PC-3 (cell line): ENCODE measurements at regions not wholly inside any gene's neighbourhood (a gene's known extent, or its start where the extent isn't known, plus 50 kb on each side); places are given as distances from the start of the nearest gene placed in this dataset.

Source experiments
- ATAC-seq: fragments of 200-7000 bp; cut with Tn5 transposase; 2 replicates; pipeline ENCODE4 v1.9.1; 2020; ENCODE audit warnings: mild to moderate bottlenecking, moderate library complexity
- BruUV-seq: library from RNA; stranded (reverse); fragments of 400-500 nt; replicated peaks from 2 replicates; lab custom pipeline; 2021; lab: Mats Ljungman, UMichigan
- CTCF ChIA-PET: fragments of 300-600 bp; sonication (Branson Sonifier 250); formaldehyde crosslinking; loops from one replicate; lab custom pipeline; 2022; ENCODE audit warnings: antibody characterized with exemption; lab: Charles Lee
- POLR2A ChIA-PET: fragments of 300-600 bp; sonication (Branson Sonifier 250); formaldehyde crosslinking; loops from one replicate; lab custom pipeline; 2022; ENCODE audit warnings: antibody characterized with exemption; ENCODE audit not compliant: unreplicated experiment; lab: Charles Lee
- DNase-seq: peaks from one replicate; pipeline ENCODE4 v3.0.0-alpha.2; 2015
- H2AFZ ChIP-seq: fragments of 300-600 bp; sonication (generic); 2 replicates; pipeline ENCODE4 v1.6.0; 2016; ENCODE audit warnings: antibody characterized with exemption, low read length
- H3F3A ChIP-seq: fragments of 300-600 bp; sonication (generic); one replicate; pipeline ENCODE4 v1.6.0; 2017; ENCODE audit warnings: antibody characterized with exemption, low read length, control low read depth, mild to moderate bottlenecking; ENCODE audit not compliant: unreplicated experiment
- H3K27ac ChIP-seq: fragments of 300-600 bp; sonication (generic); 2 replicates; pipeline ENCODE4 v1.5.1; 2016; ENCODE audit warnings: mild to moderate bottlenecking, low read length
- H3K27me3 ChIP-seq: fragments of 300-600 bp; sonication (generic); 2 replicates; pipeline ENCODE4 v1.6.1; 2016; ENCODE audit warnings: low read length, mixed read lengths
- H3K36me3 ChIP-seq: fragments of 300-600 bp; sonication (generic); 2 replicates; pipeline ENCODE4 v1.6.1; 2016; ENCODE audit warnings: low read depth, mixed run types, low read length, mixed read lengths
- H3K4me1 ChIP-seq: fragments of 300-600 bp; sonication (generic); 2 replicates; pipeline ENCODE4 v1.5.1; 2016; ENCODE audit warnings: low read length; ENCODE audit not compliant: insufficient read depth
- H3K4me2 ChIP-seq: fragments of 300-600 bp; sonication (generic); 2 replicates; pipeline ENCODE4 v1.6.0; 2016; ENCODE audit warnings: low read length
- H3K4me3 ChIP-seq: fragments of 300-600 bp; sonication (generic); 2 replicates; pipeline ENCODE4 v1.5.1; 2016; ENCODE audit warnings: mild to moderate bottlenecking, low read length, mixed read lengths
- H3K79me2 ChIP-seq: fragments of 300-600 bp; sonication (generic); 2 replicates; pipeline ENCODE4 v1.6.1; 2017; ENCODE audit warnings: low read length, mixed read lengths
- H3K9ac ChIP-seq: fragments of 300-600 bp; sonication (generic); 2 replicates; pipeline ENCODE4 v1.6.0; 2016; ENCODE audit warnings: mild to moderate bottlenecking, low read length
- H3K9me2 ChIP-seq: fragments of 300-600 bp; sonication (generic); replicated peaks from 2 replicates; pipeline ENCODE4 v1.6.1; 2016; ENCODE audit warnings: mixed run types, low read length, mixed read lengths
- H3K9me3 ChIP-seq: fragments of 300-600 bp; sonication (generic); 2 replicates; pipeline ENCODE4 v1.6.1; 2016; ENCODE audit warnings: low read length, mixed read lengths
- H4K20me1 ChIP-seq: fragments of 300-600 bp; sonication (generic); 2 replicates; pipeline ENCODE4 v1.6.1; 2016; ENCODE audit warnings: low read length, mixed read lengths
- CTCF ChIP-seq: fragments of 300-600 bp; sonication (generic); conservative IDR thresholded peaks from 2 replicates; pipeline ENCODE4 v1.5.1; 2017; ENCODE audit warnings: antibody characterized with exemption, low read depth, mild to moderate bottlenecking, low read length
- EZH2 ChIP-seq: fragments of 300-600 bp; sonication (generic); IDR thresholded peaks from one replicate; pipeline ENCODE4 v1.6.1; 2017; ENCODE audit warnings: antibody characterized with exemption, mild to moderate bottlenecking, low read length; ENCODE audit not compliant: unreplicated experiment
- EZH2phosphoT487 ChIP-seq: fragments of 300-600 bp; sonication (generic); IDR thresholded peaks from 2 replicates; pipeline ENCODE4 v1.6.1; 2018; ENCODE audit warnings: mild to moderate bottlenecking, antibody characterized with exemption, low read length, borderline replicate concordance
- intact Hi-C: fragments of 100-400 bp; cut with micrococcal nuclease; formaldehyde crosslinking; loops from 2 replicates; pipeline ENCODE4 v1.9.0; 2023

GRCh38 chr20:17062712-17063111, 164.1 kb upstream of the PCSK2 start:
- BruUV-seq: no TSS peak
- POLR2A ChIA-PET: no interaction called here

GRCh38 chr20:17066902-17067301, 159.9 kb upstream of the PCSK2 start:
- Histone ChIP-seq H4K20me1 (no peaks in the 10 kb centered on the region), H3K79me2 (no peaks in the 10 kb centered on the region), H3K4me1 (no peaks in the 10 kb centered on the region), H3K27me3 (peaks cover 23% of the 10 kb centered on the region; the same call in 1 of the 2 replicates), H3K27ac (no peak overlapping the region), H3K9me2 (no peaks in the 10 kb centered on the region), H3K4me3 (no peak overlapping the region), H3F3A (no peaks in the 10 kb centered on the region), H2AFZ (no peak overlapping the region), H3K9me3 (no peaks in the 10 kb centered on the region), H3K9ac (no peak overlapping the region), H3K4me2 (no peak overlapping the region), H3K36me3 (no peaks in the 10 kb centered on the region)
- TF ChIP-seq EZH2: no peak
- no peak for TF ChIP-seq EZH2phosphoT487
- no peak for TF ChIP-seq CTCF
- ATAC-seq (no peak), DNase-seq (no peak)
- ChIA-PET POLR2A (no interaction called here), CTCF (no interaction called here)
- BruUV-seq: no TSS peak
- intact Hi-C loops: no loop called here

More at GRCh38 chr20:17062712-17063111, 164.1 kb upstream of the PCSK2 start:
- DNase-seq: no peak
- Histone ChIP-seq H3K4me3 (no peak overlapping the region), H4K20me1 (no peaks in the 10 kb centered on the region), H3K4me1 (no peaks in the 10 kb centered on the region), H3K9ac (no peak overlapping the region), H3K79me2 (no peaks in the 10 kb centered on the region), H3K27ac (no peak overlapping the region), H3F3A (no peaks in the 10 kb centered on the region), H2AFZ (no peak overlapping the region), H3K4me2 (no peak overlapping the region), H3K9me2 (no peaks in the 10 kb centered on the region), H3K36me3 (no peaks in the 10 kb centered on the region), H3K27me3 (peaks cover 14% of the 10 kb centered on the region; the same call in 1 of the 2 replicates), H3K9me3 (no peaks in the 10 kb centered on the region)
- TF ChIP-seq CTCF (no peak), EZH2phosphoT487 (no peak), EZH2 (no peak)
- CTCF ChIA-PET: no interaction called here
- no peak for ATAC-seq
- intact Hi-C loops: no loop called here

- no peaks in the 10 kb centered on the region for H3K36me3 ChIP-seq
- no peaks in the 10 kb centered on the region for H3K9me3 ChIP-seq
- H2AFZ ChIP-seq: no peak overlapping the region
- H3K9me2 ChIP-seq: no peaks in the 10 kb centered on the region
- no peaks in the 10 kb centered on the region for H3K79me2 ChIP-seq
- H3F3A ChIP-seq: no peaks in the 10 kb centered on the region
- TF ChIP-seq EZH2phosphoT487 (no peak), EZH2 (no peak), CTCF (no peak)
- DNase-seq: no peak
- no peak overlapping the region for H3K4me3 ChIP-seq
- BruUV-seq: no TSS peak
- no peak overlapping the region for H3K27ac ChIP-seq
- H3K27me3 ChIP-seq: peaks cover 23% of the 10 kb centered on the region; the same call in 1 of the 2 replicates
- POLR2A ChIA-PET: no interaction called here
- no peaks in the 10 kb centered on the region for H4K20me1 ChIP-seq
- no peak overlapping the region for H3K4me2 ChIP-seq
- H3K4me1 ChIP-seq: no peaks in the 10 kb centered on the region
- CTCF ChIA-PET: no interaction called here
- H3K9ac ChIP-seq: no peak overlapping the region
- ATAC-seq: no peak
- intact Hi-C loops: no loop called here
These were observed 158.6 kb upstream of the PCSK2 start for GRCh38 chr20:17068084-17068711.
